ENCODE measurements at regions not wholly inside any gene's neighbourhood (a gene's known extent, or its start where the extent isn't known, plus 50 kb on each side); places are given as distances from the start of the nearest gene placed in this dataset.

DNA sequence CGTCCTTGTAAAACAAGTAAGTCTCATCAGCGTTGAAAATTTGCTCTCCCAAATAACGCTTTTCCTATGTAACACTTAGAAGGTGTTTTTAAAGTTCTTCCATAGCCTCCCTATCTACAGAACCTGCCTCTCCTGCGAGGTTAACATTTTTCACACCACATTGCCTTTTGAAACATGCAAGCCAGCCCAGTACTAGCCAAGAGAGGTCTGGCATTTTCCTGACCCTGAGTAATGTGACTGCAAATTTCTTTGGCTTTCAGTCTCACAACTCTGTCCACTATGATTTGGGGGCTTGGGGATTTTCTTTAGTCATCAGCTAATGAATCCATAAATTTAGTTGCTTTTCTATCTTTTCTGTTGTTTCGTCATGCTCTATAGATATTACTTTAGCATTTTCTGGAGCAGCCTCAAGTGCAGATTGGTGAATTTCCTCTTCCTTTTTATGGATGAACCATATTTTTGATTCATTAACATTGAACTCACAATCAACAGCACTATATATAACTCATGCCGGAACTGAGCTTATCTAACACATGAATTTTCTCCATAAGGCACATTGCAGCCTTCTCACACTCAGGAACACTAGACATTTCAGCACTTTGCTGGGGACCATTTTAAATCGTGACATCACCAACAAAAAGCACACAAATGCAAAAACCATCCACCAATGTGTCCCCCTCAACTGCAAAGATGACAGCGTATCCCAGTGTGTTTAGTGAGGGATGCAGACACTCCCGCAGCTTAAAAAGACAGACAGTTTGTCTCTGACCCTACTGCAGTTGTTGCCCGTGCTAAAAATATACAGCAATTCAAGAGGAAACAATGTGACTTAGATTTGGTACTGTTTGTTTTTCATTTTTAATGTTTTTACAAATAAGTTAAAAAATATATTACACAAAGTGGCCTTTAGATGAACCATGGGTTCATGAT lies 77.2 kb upstream of the SPATA31C2 start:
- TF ChIP-seq CTCF (IDR thresholded peaks at IDR 0.05): no peak
- TF ChIP-seq POLR2A (IDR thresholded peaks at IDR 0.05): no peak
